GM12878 (cell line): ENCODE measurements at regions not wholly inside any gene's neighbourhood (a gene's known extent, or its start where the extent isn't known, plus 50 kb on each side); places are given as distances from the start of the nearest gene placed in this dataset.

ENCODE experiments used
- ATF3 ChIP-seq: IDR thresholded peaks from 2 replicates; pipeline ENCODE4 v1.6.1; 2011; ENCODE audit warnings: low read depth, mild to moderate bottlenecking, low read length, moderate library complexity, borderline replicate concordance; ENCODE audit errors: extremely low read depth
- CBX5 ChIP-seq: sonication (generic); IDR thresholded peaks from 2 replicates; pipeline ENCODE4 v1.6.1; 2016; ENCODE audit warnings: low read depth, moderate library complexity, mild to moderate bottlenecking, inconsistent platforms
- EZH2 ChIP-seq: IDR thresholded peaks from 2 replicates; pipeline ENCODE4 v1.6.1; 2012; ENCODE audit warnings: low read depth, mild to moderate bottlenecking, control low read depth, inconsistent platforms, low read length, borderline replicate concordance; ENCODE audit not compliant: control insufficient read depth
- HDGF ChIP-seq: fragments of 450-650 bp; IDR thresholded peaks from 2 replicates; pipeline ENCODE4 v1.6.1; 2016; ENCODE audit warnings: antibody characterized with exemption
- POLR2AphosphoS5 ChIP-seq: IDR thresholded peaks from 2 replicates; pipeline ENCODE4 v1.6.1; 2011; ENCODE audit warnings: mild to moderate bottlenecking, low read length, inconsistent platforms
- ZBTB4 ChIP-seq: fragments of 450-650 bp; formaldehyde crosslinking; IDR thresholded peaks from 2 replicates; pipeline ENCODE4 v1.4.0; 2022; ENCODE audit warnings: mild to moderate bottlenecking, moderate library complexity
- TF ChIP-seq, protein P1 (sequence below), 3 experiments: IDR thresholded peaks in 2 of 3; conservative IDR thresholded peaks in 1 of 3; 2 replicates each; pipeline ENCODE4 v1.5.1; 2011; ENCODE audit warnings: low read depth in 3 of 3, low read length in 3 of 3, mild to moderate bottlenecking in 3 of 3, control low read depth in 2 of 3, moderate library complexity in 2 of 3, inconsistent platforms in 1 of 3, mixed read lengths in 1 of 3; ENCODE audit not compliant: control insufficient read depth in 2 of 3, insufficient read depth in 1 of 3; ENCODE audit errors: extremely low read depth in 1 of 3

DNA sequence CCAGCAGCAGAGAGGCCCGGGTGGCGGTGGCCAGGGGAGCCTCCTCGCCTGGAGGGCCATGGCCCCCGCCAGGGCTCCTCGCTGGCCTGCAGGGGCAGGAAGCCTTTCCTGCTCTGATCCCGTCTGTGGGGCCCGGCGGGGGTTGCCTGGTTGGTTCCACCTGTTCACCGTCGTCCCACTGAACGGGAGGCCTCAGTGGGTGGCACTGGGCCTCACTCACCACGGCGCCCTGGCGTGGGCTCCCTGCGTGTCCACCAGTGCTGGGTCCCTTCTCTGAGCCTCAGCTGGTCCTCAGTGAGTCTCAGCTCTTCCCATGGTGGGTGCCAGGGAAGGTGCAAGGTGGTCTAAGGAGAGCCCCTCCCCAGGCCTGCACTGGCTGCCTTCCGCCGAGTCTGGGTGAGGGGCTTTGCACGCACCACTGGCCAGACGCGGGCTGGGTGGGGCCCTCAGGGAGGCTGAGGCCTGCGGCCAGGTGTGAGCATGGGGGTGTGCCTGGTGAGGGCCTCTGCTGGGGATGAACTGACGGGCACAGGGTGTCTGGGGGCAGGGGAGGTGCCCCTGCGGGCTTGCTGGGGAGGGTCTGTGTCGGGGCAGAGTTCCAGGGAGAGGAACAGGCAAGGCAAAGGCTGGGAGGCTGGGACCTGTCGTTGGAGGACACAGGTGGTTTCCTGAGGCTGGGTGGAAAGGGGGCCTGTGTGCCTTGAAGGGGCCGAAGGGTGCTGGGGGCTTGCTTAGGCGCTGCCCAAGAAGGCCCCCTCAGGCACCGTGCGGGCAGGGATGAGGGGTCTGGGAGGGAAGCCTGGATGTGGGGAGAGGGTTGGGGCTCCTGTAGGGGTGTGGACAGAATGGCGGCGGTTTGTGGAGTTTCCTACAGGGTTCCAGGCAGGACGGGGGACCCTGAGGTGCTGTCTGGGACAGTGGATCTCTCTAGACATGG lies 339.8 kb downstream of the TMEM121 start:
- TF ChIP-seq, protein P1, sequence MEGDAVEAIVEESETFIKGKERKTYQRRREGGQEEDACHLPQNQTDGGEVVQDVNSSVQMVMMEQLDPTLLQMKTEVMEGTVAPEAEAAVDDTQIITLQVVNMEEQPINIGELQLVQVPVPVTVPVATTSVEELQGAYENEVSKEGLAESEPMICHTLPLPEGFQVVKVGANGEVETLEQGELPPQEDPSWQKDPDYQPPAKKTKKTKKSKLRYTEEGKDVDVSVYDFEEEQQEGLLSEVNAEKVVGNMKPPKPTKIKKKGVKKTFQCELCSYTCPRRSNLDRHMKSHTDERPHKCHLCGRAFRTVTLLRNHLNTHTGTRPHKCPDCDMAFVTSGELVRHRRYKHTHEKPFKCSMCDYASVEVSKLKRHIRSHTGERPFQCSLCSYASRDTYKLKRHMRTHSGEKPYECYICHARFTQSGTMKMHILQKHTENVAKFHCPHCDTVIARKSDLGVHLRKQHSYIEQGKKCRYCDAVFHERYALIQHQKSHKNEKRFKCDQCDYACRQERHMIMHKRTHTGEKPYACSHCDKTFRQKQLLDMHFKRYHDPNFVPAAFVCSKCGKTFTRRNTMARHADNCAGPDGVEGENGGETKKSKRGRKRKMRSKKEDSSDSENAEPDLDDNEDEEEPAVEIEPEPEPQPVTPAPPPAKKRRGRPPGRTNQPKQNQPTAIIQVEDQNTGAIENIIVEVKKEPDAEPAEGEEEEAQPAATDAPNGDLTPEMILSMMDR (IDR thresholded peaks at IDR 0.05 in 2 of 3, conservative IDR thresholded peaks at IDR 0.05 in 1 of 3; ENCODE audit: control insufficient read depth in 2 of 3, extremely low read depth in 1 of 3, insufficient read depth in 1 of 3, low read depth in 3 of 3, low read length in 3 of 3), result no peak
- TF ChIP-seq ZBTB4, result no peak
- TF ChIP-seq EZH2, result no peak
- TF ChIP-seq HDGF, result no peak
- TF ChIP-seq ATF3, result no peak
- no peak for TF ChIP-seq CBX5
- no peak for TF ChIP-seq POLR2AphosphoS5
